Inflammatory macrophage (primary cell): ENCODE measurements at regions not wholly inside any gene's neighbourhood (a gene's known extent, or its start where the extent isn't known, plus 50 kb on each side); places are given as distances from the start of the nearest gene placed in this dataset.

ENCODE experiments used
- DNase-seq, 2 donors: peaks; one replicate each; pipeline ENCODE4 v3.0.0-alpha.2; 2020 to 2022

DNA sequence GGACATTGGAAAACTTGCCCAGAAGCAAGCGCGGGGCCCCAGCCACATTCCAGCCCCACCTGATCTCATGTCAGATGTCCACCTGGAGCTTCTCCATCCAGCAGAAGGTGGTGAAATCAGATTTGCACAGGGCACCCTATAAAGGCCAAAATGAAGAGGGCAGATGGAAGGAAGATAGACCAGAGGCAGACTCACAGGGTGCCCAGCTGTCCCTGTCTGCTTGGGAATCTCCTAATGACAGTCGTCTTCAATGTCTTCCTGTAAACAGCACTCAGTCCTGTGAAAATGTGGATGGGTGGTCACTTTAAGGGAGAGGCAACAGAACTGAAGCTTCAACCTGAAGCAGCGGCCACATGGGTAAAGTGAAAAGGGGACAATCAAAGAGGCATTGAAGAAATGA lies 607.5 kb downstream of the IRX1 start:
- no peak for DNase-seq

- no peak for DNase-seq
Measured at GRCh38 chr5:4204276-4205141, 608.9 kb downstream of the IRX1 start.

GRCh38 chr5:4205398-4205797 lies 609.8 kb downstream of the IRX1 start:
- no peak for DNase-seq

GRCh38 chr5:4206127-4206526 lies 610.5 kb downstream of the IRX1 start:
- DNase-seq = no peak

DNA sequence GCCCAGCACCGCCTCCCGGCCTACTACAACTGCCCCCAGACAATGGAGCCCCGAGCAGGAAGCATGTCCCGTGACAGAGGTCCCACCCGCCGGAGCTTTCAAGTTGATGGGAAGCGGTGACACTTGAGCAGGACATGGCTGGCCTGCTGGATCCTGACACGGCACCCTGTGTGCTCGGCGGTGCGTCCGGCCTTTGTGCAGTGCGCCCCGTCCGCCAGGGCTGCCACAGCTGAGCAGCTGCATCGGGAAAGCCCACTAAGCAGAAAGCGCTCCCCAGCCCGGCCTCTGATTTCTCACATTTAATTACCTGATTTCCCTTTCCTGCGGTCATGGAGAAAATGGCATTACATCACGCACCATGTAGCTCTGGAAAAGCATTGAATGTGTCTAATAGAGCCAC lies 611.9 kb downstream of the IRX1 start:
- DNase-seq = no peak

DNA sequence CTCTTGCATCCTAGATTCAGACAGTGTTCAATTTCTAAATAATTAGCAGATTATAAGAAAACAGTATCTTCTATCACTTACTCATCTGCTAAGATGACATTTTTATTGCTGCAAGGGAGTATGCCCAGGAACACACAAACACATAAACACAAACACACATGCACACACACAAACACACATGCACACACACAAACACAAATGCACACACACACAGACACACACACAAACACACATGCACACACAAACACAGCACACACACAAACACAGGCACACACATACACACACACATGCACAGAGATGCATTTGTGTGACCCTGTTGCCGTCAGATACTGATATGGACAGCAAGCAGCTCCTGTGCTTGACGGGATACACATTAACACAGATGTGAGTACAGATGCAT lies 612.9 kb downstream of the IRX1 start:
- DNase-seq = no peak

DNA sequence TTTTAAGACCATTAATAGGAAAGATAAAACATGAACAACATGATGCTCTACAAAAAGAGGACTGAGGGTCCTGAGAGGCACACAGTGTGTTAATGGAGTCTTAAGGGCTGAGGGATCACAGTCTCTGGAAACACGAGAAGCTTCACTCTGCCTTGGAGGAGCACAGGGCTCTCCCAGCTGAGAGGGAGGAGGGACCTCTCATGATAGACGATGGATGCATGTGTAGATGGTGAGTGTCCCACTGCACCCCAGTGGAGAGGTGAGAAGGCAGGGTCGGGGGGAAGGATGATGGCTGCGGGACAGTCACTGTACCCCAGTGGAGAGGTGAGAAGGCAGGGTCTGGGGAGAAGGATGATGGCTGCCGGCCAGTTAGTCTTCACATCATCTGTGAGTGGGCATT lies 613.4 kb downstream of the IRX1 start:
- no peak for DNase-seq

DNA sequence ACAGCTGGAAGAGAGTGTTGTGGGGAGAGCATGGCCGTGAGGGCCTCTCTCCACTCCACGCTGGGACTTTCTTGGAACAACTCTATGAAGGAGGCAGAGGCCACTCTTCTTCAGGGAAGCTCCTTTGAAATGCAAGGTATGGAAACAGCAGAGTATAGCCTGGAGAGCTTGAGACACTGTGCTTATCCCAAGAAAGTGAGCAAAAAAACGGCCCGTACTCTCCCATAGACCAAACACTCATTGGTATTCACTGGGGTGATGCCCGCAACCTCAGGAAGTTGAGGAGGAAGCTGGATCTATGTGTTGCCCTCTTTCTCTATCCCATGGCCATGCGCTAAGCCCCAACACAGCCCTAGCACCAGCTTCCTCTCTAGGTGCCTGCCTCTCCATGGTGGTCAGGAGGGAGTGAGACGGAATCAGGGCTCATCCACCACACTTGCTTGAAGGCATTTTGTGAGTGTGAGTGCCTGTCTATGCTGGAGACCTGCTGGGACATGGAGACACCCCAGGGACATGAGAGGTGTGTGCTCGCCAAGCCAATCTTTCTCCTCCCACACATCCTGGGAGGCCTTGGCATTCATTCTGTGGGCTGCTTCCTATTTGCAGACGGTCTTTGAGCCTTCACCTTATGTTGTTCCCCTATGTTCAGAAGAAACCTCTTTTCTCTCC lies 616.6 kb downstream of the IRX1 start:
- no peak for DNase-seq

GRCh38 chr5:4212981-4213819 lies 617.6 kb downstream of the IRX1 start:
- no peak for DNase-seq

- DNase-seq = no peak
Measured at GRCh38 chr5:4215143-4215542, 619.5 kb downstream of the IRX1 start.

GRCh38 chr5:4216142-4216541 lies 620.5 kb downstream of the IRX1 start:
- DNase-seq = no peak

- no peak for DNase-seq
Measured at GRCh38 chr5:4220016-4220415, 624.4 kb downstream of the IRX1 start.

- no peak for DNase-seq
Measured at GRCh38 chr5:4221048-4221447, 625.4 kb downstream of the IRX1 start.

DNA sequence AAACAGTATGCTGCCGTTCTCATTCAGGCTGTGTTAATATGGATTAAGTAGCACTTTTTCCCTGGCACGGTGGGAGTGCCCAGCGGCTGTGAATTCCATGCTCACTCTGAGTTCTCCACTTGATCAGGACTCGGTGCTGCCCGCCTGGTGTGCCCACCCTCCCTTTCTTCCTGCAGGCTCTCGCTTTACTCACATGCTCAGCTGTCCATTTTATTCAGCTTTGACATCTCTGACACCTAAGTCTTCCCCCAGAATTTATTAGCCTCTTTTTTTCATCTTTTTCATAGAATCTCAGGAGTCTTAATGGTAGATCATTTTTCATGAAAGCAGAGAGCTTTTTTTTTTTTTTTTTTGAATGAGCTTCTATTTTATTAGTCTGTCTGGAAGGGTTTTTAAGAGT lies 626.5 kb downstream of the IRX1 start:
- DNase-seq = no peak

DNA sequence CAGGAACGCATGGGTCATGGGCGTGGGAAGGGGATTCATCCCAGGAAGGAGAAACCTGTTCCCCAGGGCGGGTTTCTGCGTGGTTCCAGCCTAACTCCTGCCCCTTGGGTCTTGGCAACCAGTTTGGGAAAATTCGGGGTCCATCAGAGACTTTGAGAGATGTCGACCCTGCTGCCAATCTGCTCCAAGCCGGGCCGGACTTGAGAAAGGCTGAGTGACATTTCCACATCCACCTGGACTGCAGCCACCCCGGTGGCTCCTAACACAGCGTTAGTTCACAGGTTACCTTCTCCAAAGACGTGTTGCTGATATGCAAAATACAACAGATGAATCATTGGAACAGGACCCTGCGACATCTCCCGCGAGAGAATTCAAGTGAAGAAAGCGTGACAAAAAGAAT lies 627.2 kb downstream of the IRX1 start:
- DNase-seq = no peak

GRCh38 chr5:4225741-4226140 lies 630.1 kb downstream of the IRX1 start:
- DNase-seq = no peak

DNA sequence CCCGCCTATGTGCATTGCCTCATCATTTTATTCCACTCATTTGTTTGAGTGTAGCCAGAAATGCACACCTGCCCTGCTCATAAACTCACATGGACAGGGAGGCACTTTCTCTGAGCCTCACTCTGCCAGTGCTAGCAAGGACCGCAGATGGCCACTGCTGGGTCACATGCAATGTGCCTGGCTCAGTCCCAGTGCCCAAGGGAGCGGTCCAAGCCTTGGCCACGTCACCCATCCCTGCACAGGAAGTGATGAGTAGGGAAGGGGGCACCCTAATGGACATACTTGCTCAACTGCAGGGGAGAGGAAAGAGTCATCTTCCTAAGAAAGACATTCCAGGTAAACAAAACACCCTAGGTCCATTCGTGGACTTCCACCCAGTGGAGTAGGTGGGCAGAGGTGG lies 630.9 kb downstream of the IRX1 start:
- DNase-seq = no peak

DNA sequence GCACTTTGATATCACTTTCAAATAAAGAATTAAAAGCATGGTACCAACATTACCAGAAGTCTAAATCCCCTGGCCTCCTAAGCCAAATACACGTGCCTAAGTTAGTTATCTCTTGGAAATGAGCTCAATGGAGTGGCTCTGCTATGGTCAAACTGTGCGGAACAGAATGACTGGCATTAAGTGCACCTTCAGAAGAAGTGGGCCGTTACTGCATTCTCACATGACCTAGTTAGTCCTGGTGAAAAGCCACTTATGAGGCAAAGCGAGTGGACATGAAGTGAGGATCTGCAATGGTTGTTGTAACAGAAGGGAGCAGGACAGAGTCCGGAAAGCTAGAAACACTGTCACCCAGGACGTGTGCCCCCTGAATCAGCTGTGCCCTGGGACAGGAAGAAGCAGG lies 633.1 kb downstream of the IRX1 start:
- no peak for DNase-seq

- no peak for DNase-seq
Measured at GRCh38 chr5:4229414-4230292, 634.0 kb downstream of the IRX1 start.

GRCh38 chr5:4230471-4230785 lies 634.8 kb downstream of the IRX1 start:
- DNase-seq = no peak

DNA sequence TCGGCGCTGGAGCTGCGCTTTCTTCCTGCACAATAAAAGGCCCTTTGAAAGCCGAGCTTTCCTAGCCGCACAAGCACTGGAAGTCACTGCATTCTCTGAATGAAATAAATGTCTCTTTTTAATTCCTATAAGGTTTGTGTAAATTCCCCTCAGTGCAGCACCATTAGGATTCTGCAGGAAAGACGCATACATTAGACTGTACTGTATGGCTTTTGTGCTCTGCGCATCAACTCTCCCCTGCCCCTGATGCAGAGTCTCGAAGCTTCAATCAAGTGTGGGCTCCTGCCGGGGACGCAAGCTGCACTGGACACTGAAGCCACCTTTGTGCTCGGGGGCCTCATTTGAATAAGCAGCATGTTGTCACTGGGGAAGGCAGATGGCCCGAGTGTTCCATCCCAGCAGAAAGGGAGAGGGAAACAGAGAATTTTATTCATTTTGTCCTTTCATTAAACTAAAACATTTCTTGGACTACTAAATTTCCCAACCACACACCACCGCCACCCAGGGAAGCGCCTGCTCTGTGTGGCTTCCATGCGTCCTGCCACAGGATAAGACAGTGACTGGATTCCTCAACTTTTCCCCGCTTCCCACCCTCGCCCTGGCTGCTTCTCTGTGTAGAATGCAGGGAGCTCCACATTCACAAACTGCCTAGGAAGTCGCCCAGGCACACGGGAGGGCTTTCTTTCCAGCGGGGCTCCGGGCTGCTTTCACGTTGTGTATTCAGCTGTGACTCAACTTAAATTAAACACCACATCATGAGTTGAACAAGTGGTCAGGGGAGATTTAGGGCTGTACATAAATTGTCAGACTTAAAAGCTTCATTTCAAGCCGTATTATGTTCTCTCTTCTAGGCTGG lies 635.4 kb downstream of the IRX1 start:
- no peak for DNase-seq

DNA sequence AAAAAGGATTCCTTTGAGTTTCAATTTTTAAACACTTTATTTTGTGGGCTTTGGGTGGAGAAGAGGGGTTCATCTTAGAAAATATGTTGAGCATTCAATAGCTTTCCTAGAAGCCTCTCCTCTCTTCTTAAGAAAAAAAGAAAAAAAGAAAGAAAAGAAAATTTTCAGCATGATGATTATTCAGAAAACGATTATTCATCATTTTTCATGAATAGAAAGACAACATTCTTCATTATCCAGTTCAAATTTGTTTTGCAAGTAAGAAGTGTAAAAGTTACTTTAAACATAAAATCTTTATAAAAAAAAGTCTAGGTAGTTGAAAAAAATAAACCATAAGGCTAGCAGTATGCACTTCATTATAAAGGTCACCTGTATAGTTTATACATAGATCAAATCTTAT lies 636.5 kb downstream of the IRX1 start:
- DNase-seq = no peak
